ENCODE measurements at regions not wholly inside any gene's neighbourhood (a gene's known extent, or its start where the extent isn't known, plus 50 kb on each side); places are given as distances from the start of the nearest gene placed in this dataset.
"Not testable (repeated sequence)": the region's sequence is repeated elsewhere in the genome, so short reads cannot be mapped to it uniquely, and the experiment has no call there.

GRCh38 chr6:138653435-138653834 lies 120.1 kb upstream of the CCDC28A start:
- intact Hi-C loops (cut with DNase I), result no loop called here
- DNase-seq (ENCODE audit: low spot score), result no peak

- DNase-seq (ENCODE audit: low spot score), result no peak
- intact Hi-C loops (cut with DNase I), result no loop called here
Measured at GRCh38 chr6:138654715-138655634, 118.6 kb upstream of the CCDC28A start.

DNA sequence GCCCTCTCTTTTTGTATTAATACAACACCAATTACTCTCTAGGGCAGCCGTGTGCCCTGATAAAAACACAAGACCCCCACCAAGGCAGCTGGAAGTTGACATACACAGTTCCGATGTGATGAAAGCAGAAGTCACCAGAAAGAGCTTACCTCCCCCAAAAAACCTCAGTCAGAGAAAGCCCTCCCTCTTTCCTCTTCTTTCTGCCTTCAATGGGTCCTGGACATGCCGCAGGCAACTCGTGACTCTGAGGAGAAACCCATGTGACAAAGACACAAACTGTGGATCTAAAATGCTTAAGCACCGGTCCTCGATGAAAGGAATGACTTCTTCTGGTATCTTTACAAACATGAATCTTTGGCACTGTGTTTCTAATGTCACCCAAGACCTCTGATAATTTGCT lies 117.7 kb upstream of the CCDC28A start:
- intact Hi-C loops (cut with DNase I), result no loop called here
- no peak for DNase-seq (ENCODE audit: low spot score)

GRCh38 chr6:138656364-138657064 lies 117.1 kb upstream of the CCDC28A start:
- DNase-seq (ENCODE audit: low spot score), result no peak
- intact Hi-C loops (cut with DNase I), result no loop called here

GRCh38 chr6:138657065-138657425 lies 116.5 kb upstream of the CCDC28A start:
- DNase-seq (ENCODE audit: low spot score), result no peak
- intact Hi-C loops (cut with DNase I), result no loop called here

GRCh38 chr6:138659998-138660397 lies 113.6 kb upstream of the CCDC28A start:
- intact Hi-C loops (cut with DNase I), result no loop called here

DNA sequence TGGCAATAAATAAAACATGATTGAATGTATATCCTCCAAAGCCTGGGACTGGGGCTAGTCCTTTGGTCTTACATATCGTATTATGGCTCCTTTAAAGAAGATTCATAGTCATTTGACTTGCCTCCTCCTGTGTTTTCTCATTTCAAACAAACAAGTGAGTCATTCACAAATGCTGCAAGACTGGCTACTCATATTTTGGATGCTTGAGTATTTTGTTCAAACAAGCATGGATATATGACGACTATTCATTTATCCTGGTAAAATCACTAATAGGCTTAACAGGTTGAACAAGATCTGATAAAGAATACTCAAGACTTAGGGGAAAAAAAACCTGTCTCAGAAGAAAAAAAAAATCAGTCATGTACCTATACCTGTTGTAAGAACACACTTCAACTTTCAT lies 111.1 kb upstream of the CCDC28A start:
- intact Hi-C loops (cut with DNase I), result no loop called here
- DNase-seq (ENCODE audit: low spot score), result no peak

More at GRCh38 chr6:138659998-138660397, 113.6 kb upstream of the CCDC28A start:
- DNase-seq (ENCODE audit: low spot score), result no peak

DNA sequence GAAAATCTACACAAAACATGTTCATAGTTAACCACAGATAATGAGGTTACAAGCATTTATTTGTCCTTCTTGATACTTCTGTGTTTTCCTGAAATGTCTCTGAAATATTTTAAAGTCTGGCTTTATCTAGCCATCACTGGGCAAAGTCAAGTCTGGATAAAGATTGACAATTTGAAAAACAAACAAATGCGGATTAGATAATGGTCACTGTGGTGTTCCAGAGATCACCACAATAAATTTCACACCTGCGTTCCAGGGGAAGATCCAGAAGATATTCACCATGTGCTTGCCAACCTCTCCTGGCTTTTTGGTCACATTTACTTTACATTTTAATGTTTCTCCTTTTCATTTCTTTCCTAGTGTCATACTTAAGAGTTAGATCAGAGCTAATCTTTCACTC lies 109.7 kb upstream of the CCDC28A start:
- intact Hi-C loops (cut with DNase I), result no loop called here
- no peak for DNase-seq (ENCODE audit: low spot score)

DNA sequence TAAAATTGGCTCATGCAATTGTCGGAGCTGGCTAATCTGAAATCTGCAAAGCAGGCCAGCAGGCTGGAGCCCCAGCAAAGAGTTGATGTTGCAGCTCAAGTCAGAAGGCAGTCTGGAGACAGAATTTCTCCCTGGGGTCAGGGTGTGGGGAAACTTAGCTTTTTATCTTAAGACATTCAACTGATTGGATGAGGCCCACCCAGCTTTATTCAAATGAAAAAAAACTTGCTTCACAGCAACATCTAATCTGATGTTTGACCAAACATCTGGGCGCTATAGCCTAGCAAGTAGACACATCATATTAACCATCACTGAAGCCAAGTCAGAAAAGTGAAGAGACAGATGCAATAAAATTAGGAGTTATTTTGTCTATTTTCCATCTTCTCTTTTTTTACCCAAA lies 108.8 kb upstream of the CCDC28A start:
- intact Hi-C loops (cut with DNase I), result no loop called here
- DNase-seq (ENCODE audit: low spot score), result no peak

GRCh38 chr6:138666636-138667035 lies 106.9 kb upstream of the CCDC28A start:
- DNase-seq (ENCODE audit: low spot score), result no peak
- intact Hi-C loops (cut with DNase I), result no loop called here

GRCh38 chr6:138667408-138667807 lies 106.2 kb upstream of the CCDC28A start:
- no peak for DNase-seq (ENCODE audit: low spot score)
- intact Hi-C loops (cut with DNase I), result no loop called here

DNA sequence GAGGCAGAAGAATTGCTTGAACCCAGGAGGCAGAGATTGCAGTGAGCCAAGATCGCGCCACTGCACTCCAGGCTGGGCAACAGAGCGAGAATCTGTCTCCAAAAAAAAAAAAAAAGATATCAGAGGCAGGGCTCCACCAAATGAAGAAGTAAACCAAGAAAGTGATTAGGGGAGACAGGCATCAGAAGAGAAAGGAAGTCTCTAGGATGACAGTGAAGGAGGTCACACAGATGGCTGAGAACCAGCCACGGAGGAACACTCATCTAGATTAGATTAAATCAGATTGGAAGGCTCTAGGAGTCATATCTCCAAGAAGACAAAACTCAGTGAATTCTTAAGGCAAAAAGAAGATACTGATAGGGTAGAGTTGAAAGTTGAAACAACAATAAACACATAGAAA lies 102.2 kb upstream of the CCDC28A start:
- DNase-seq (ENCODE audit: low spot score), result no peak
- intact Hi-C loops (cut with DNase I), result no loop called here

DNA sequence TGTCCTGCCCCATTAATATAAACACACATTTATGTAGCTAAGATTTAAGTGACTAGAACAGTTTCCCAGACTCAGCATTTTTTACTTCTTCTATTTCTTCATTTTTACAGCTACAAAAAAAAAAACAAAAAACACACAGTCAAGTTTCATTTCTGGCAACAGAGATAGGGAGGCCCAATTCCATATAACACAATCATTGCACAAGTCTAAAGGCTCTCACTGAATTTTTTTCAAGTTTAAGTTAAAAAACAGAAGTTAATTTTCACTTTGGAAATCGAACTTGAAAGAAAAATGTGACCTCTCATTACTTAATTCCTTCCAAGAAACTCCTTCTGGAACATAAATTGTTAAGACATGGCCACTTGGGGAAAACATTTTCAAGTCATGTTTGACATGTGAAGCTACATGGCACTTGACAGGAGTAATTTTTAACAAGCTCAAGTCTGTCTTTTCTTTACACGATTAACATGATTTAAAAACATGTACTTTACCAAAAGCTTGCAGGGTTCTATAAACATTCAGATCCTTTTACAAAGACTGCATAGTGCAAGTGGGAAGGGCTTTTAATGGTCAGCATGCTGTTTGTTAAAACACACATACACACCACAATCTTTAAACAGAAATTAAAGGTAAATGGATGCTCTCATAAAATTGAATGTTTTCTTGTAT lies 100.1 kb upstream of the CCDC28A start:
- no peak for DNase-seq (ENCODE audit: low spot score)
- intact Hi-C loops (cut with DNase I), result no loop called here

GRCh38 chr6:138674444-138674843 lies 99.1 kb upstream of the CCDC28A start:
- DNase-seq (ENCODE audit: low spot score); intact Hi-C loops (cut with DNase I): not testable (repeated sequence)

GRCh38 chr6:138677538-138677937 lies 96.0 kb upstream of the CCDC28A start:
- intact Hi-C loops (cut with DNase I), result no loop called here
- DNase-seq (ENCODE audit: low spot score), result no peak

DNA sequence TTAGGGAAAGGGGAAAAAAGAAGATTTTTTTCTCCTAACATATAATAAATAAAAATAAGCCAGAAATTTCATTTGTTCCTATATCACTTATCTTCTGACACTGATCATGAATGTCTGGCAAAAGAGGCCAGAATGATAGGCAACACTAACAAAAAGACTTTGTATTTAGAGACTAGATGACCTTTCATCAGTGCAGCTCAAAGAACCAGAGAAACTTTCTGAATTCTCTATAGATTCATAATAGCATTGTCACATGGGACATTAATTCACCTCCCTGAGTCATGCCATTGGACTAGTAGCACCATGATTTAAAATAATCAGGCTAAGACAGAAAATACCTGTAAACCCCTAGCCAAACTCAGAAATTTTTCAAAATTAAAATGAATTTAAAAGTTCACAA lies 95.4 kb upstream of the CCDC28A start:
- intact Hi-C loops (cut with DNase I), result no loop called here
- DNase-seq (ENCODE audit: low spot score), result no peak

- no peak for DNase-seq (ENCODE audit: low spot score)
- intact Hi-C loops (cut with DNase I), result no loop called here
Measured at GRCh38 chr6:138680085-138680484, 93.5 kb upstream of the CCDC28A start.

DNA sequence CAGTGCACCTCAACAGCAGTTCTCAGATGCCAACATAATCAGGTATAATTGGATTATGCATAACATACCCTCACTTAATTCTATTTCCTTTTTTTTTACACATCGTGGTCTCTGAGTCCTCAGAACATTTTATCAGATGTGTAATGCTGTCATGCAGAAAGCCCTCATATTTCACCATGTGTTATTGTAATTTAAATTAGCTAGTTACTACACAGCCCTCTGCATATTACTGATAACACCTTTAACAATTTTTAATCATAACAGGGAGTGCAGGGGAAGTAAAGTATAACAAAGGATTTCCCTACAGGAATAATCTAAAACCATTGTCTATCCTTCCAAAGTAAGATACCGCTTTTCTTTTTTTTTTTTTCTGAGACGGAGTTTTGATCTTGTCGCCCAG lies 91.9 kb upstream of the CCDC28A start:
- intact Hi-C loops (cut with DNase I), result no loop called here

GRCh38 chr6:138682704-138683527 lies 90.7 kb upstream of the CCDC28A start:
- intact Hi-C loops (cut with DNase I), result no loop called here
- DNase-seq (ENCODE audit: low spot score), result no peak

More for the DNA sequence above, 91.9 kb upstream of the CCDC28A start:
- DNase-seq (ENCODE audit: low spot score), result no peak

DNA sequence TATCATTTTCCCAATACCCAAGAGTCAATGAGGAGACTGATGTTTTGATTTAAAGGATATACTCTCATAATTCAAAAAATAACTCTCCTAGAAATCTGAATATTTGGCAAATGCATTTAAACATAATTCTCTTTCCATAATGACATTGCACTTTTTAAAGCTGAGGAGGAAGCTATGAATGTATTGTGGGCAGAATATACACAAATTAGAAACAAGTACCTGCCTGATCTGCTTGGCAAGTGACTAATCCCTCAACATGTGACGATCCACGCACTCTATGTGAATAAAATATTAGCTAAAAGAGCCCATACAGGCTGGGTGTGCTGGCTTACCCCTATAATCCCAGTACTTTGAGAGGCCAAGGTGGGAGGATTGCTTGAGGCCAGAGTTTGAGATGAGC lies 88.3 kb upstream of the CCDC28A start:
- intact Hi-C loops (cut with DNase I), result no loop called here
- no peak for DNase-seq (ENCODE audit: low spot score)

Data from cardiac septum (tissue), 1 donor.